Left renal cortex interstitium (tissue), 4 donors: ENCODE measurements at regions not wholly inside any gene's neighbourhood (a gene's known extent, or its start where the extent isn't known, plus 50 kb on each side); places are given as distances from the start of the nearest gene placed in this dataset.

Experiments used
- DNase-seq, 4 donors: peaks; one replicate each; pipeline ENCODE4 v3.0.0-alpha.2; 2013; ENCODE audit warnings: low read depth in 4 of 4, low spot score in 2 of 4, missing footprints in 1 of 4

- DNase-seq, result no peak
Measured at GRCh38 chrX:97763391-97763790, 879.7 kb downstream of the RPA4 start.

DNA sequence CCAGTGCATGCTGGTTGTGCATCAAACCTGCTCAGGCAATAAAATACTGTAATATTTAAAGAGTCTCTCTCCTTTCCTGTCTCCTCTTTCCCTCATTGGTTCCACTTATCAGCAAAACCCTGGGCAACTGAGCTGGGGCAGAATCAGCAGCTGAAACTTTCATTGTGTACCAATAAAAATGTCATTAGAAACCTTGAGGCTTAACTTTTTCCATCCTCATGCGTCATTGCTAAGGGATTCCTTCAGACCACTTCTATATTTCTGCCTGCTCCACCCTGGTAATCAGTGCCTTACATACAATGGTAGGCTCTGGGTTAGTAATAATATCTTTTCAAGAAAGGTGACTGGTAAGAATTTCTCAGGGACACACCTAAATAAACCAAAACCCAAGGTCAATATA, 880.3 kb downstream of the RPA4 start:
- DNase-seq, result no peak

- DNase-seq, result no peak
Measured at GRCh38 chrX:97766501-97767095, 882.9 kb downstream of the RPA4 start.

DNA sequence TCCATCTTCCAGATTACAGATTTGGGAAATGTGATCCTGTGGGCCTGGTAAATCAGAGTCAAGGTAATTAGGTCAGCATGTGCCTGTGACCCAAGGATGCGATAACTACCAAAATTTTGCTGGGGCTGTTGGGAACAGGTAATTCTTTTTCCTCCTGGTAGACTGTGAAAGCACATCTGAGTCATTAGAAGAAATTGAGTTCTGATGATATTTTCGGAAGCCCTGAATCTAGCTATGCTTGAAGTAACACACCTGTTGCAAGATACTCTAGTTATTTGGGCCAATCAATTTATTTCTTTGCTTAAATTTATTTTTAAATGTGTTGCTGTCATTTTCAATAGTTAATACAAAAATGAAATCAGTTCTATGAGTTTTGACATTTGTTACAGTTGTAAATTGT, 903.6 kb downstream of the RPA4 start:
- DNase-seq, result no peak

GRCh38 chrX:97787849-97788248, 904.1 kb downstream of the RPA4 start:
- DNase-seq, result no peak

DNA sequence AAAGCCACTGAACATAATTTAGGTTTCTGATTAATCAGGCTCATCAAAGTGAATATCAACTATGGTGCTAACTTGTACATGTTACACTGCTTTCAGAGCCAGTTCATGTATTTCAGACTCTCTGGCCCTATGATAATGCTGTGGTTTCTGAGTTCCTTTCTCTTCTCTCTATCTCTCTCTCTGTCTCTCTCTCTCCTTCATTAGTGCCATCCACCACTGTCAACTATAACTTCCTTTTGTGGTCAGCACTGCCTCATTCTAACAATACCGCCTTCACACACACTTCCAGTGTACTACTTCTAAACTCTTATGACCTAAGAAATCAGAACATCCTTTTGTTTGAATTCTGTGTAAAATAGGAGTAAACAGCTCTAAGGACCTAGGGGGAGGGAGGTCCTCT, 907.1 kb downstream of the RPA4 start:
- no peak for DNase-seq

DNA sequence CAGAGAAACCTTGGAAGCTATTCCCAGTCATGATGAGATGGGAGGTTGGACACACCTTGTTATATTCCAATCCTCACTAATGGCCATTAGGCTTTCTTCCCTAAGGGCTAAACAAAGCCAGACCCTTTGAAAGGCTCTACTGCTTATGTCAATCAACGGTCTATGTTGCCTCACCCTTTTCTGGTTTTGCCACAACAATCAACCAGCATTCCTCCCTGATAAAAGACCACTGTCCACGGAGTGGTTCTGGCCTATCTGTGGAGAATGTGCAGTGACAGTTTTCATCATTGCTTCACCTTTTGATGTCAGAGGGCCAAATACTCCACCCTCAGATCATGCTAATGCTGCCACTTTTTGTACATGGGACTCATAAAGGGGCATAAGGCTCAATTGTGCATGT, 913.4 kb downstream of the RPA4 start:
- no peak for DNase-seq

DNA sequence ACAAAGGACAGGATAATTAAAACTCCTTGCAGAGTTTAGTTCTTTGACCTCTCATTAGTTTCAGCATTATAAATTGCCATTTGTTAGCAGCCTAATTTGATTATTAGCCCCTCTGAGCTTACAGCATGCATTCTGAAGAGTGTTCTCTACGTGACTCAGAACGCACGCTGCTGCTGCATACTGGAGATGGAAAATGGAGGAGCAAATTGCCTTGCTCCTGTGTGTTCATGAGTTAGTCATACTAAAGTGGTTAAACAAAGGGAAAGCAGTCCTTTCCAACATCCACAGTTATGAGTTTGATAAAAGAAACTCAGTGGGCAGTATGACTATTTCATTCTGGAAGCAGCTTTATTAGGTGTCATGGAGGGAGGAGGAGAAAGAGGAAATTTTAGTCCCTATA, 922.5 kb downstream of the RPA4 start:
- DNase-seq, result no peak

DNA sequence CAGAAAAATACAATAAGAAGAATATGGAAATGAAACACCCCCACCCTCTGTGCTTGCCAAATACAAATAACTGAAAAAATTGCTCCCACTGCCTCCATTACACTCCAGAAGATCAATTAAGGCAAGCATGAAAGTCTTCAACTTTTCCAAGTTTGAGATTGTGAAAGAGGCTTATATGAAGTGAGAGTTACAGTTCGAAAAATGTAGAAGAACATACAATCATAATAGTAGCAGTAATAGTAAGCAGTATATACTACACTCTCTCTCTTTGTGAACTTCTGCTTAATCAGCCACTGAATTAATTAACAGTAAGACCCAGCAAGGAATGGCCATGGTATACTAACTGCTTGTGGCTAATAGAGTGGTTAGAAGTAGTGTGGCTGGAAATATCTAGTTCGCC, 923.2 kb downstream of the RPA4 start:
- no peak for DNase-seq

DNA sequence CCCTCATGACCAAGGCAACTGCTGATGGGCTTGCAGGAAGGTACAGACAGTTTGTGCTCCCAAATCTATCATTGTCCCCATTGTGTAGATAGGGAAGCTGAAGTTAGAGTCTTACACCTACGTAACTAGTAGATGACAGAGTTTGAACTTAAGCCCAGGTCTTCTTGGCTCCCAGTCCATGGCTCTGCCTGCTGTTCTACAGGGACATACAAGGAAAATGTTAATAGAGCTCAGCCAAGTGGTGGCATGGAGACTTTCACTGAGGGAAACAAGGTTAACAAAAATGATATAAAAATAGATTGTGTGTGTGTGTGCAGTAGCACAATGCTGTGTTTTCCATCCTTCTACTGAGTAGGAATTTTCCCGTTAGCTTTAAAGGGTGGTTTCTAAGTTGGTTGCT, 936.5 kb downstream of the RPA4 start:
- DNase-seq, result no peak

- no peak for DNase-seq
Measured at GRCh38 chrX:97828471-97828870, 944.8 kb downstream of the RPA4 start.

- DNase-seq, result no peak
Measured at GRCh38 chrX:97835969-97836368, 952.3 kb downstream of the RPA4 start.

DNA sequence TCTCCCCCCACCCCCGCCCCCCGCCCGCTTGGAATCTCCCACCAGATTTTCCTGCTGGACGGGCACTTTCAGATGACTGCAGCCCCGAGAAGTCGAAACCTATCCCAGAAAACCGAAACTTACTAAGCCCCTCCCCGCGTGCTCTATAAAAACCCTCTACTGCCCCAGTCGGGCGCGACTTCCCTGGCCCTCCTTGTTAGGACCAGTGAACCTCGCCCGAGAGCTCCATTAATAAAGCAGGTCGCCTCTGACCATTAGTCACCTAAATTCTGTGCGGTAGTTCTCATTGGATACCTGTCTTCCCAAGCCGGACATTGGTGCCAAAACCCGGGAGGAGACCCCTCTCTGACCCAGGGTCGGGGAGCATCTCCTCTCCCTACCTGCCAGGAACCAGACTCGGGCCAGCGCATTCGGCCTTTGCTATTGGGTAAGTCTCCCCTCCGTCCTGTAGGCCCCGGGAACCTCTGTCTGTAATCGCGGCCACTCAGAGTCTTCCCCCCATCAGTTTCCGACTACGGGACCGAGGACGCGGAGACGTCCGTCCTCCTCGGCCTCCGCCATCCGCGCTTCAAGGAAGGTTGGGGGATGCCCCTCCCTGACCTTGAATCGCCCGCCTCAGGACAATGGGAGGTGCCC, 958.0 kb downstream of the RPA4 start:
- DNase-seq, result no peak

- DNase-seq, result no peak
Measured at GRCh38 chrX:97842468-97843199, 958.9 kb downstream of the RPA4 start.

GRCh38 chrX:97843200-97843811, 959.6 kb downstream of the RPA4 start:
- DNase-seq, result no peak

DNA sequence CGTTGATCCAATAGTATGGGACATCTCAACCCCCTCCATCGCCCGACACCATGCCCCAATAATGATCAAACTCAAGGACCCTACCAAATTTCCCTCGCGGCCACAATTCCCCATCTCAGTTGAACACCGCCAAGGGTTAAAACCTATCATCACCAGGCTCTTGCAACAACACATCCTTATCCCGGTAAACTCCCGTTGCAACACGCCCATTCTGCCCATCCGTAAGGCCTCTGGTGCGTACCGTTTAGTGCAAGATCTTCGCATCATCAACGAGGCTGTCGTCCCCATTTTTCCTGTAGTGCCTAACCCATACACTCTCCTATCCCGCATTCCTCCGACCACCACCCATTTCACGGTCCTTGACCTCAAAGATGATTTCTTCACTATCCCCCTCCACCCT, 960.5 kb downstream of the RPA4 start:
- no peak for DNase-seq

DNA sequence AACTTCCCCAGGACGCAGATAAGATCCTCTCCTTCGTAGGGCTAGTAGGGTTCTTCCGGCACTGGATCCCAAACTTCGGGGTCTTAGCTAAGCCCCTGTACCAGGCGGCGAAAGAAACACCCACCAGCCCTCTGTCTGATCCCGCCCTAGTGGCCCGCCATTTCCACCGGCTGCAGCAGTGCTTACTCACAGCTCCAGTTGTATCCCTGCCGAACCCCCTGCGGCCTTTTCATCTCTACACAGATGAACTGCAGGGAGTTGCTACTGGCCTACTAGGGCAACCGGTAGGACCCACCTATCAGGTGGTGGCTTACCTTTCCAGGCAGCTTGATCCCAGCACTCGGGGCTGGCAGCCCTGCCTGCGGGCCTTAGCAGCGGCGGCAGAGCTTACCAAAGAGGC, 961.2 kb downstream of the RPA4 start:
- no peak for DNase-seq

- DNase-seq, result no peak
Measured at GRCh38 chrX:97845451-97845850, 961.7 kb downstream of the RPA4 start.

DNA sequence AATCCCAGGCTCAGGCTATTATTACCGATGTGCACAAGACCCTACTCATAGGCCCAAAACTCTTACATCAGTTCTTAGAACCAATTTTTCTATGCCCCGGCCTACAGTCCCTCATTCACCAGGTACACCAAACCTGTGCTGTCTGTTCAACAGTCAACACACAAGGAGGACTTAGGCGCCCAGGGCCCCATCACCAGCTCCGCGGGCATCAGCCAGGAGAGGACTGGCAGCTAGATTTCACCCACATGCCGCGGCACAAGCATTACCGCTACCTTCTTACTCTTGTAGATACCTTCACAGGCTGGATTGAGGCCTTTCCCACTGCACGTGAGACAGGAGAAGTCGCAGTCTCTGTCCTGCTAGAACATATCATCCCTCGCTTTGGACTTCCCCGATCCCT, 962.5 kb downstream of the RPA4 start:
- DNase-seq, result no peak

DNA sequence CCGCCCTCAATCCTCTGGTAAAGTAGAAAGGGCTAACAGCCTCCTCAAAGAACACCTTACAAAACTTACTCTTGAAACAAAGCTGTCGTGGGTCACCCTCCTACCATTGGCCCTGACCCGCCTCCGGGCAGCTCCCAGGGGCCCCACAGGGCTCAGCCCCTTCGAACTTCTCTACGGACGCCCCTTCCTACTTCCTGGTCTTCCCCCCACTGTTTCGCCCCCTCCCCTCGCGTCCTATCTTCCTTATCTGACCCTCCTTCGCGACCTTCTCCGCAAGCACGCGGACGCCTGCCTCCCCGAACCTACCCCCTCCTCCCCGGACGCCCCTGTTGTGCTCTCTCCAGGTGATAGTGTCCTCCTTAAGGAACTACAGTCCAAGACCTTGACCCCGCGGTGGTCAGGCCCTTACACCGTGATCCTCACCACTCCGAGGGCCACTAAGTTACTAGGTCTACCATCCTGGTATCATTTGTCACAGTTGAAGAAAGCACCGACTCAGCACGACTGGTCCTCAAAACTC, 963.1 kb downstream of the RPA4 start:
- DNase-seq, result no peak

- DNase-seq, result no peak
Measured at GRCh38 chrX:97847885-97848679, 964.4 kb downstream of the RPA4 start.
